Adrenal gland (tissue), 5 donors: ENCODE measurements at regions not wholly inside any gene's neighbourhood (a gene's known extent, or its start where the extent isn't known, plus 50 kb on each side); places are given as distances from the start of the nearest gene placed in this dataset.

ENCODE experiments used
- CTCF ChIP-seq, 6 experiments: fragments of 450-650 bp in 4 of 6; fragments of 200-600 bp in 2 of 6; sonication (generic) in 1 of 6; IDR thresholded peaks; 1 replicate in 5 of 6; 2 replicates in 1 of 6; pipeline versions ENCODE4 v1.5.1 to v1.8.0; 2016 to 2021; ENCODE audit warnings: antibody characterized with exemption in 6 of 6, mild to moderate bottlenecking in 2 of 6, moderate library complexity in 1 of 6
- POLR2A ChIP-seq, 2 donors: fragments of 450-650 bp; IDR thresholded peaks; one replicate each; pipeline ENCODE4 v1.6.1; 2017; ENCODE audit warnings: antibody characterized with exemption in 2 of 2, mild to moderate bottlenecking in 2 of 2, moderate library complexity in 1 of 2
- donor health status: DM: no; HTN: no; CAD: no.

GRCh38 chr5:99334936-99335335 is 406.1 kb upstream of the CHD1 start:
- TF ChIP-seq CTCF (IDR thresholded peaks at IDR 0.05), result no peak
- no peak for TF ChIP-seq POLR2A (IDR thresholded peaks at IDR 0.05)
